Peyer's patch (tissue), 4 donors: ENCODE measurements at regions not wholly inside any gene's neighbourhood (a gene's known extent, or its start where the extent isn't known, plus 50 kb on each side); places are given as distances from the start of the nearest gene placed in this dataset.

ENCODE experiments used
- DNase-seq, 3 donors: peaks; one replicate each; pipeline ENCODE4 v3.0.0-alpha.2; 2017 to 2019
- H3K27ac ChIP-seq, 4 donors: fragments of 200-600 bp; sonication (generic); one replicate each; pipeline ENCODE4 v1.5.1; 2016 to 2019
- H3K27me3 ChIP-seq, 2 donors: fragments of 200-600 bp; sonication (generic); one replicate each; pipeline ENCODE4 v1.5.1; 2019
- H3K36me3 ChIP-seq, 3 donors: fragments of 200-600 bp; sonication (generic); one replicate each; pipeline ENCODE4 v1.5.1; 2016 to 2019
- H3K4me1 ChIP-seq, 4 donors: fragments of 200-600 bp; sonication (generic); one replicate each; pipeline ENCODE4 v1.5.1; 2016 to 2019
- H3K4me3 ChIP-seq, 4 donors: fragments of 200-600 bp; sonication (generic); 1 replicate in 3 of 4; 2 replicates in 1 of 4; pipeline ENCODE4 v1.5.1; 2016 to 2019; ENCODE audit warnings: mild to moderate bottlenecking in 1 of 4
- H3K9me3 ChIP-seq, 4 donors: fragments of 200-600 bp; sonication (generic); one replicate each; pipeline ENCODE4 v1.5.1; 2016 to 2019; ENCODE audit warnings: mild to moderate bottlenecking in 1 of 4
- POLR2A ChIP-seq, 2 donors: fragments of 450-650 bp; IDR thresholded peaks; one replicate each; pipeline ENCODE4 v1.5.1; 2017; ENCODE audit warnings: antibody characterized with exemption in 2 of 2, mild to moderate bottlenecking in 2 of 2, moderate library complexity in 2 of 2
- TF ChIP-seq, protein P1 (sequence below), 6 experiments: fragments of 450-650 bp in 4 of 6; fragments of 200-600 bp in 2 of 6; sonication (generic) in 1 of 6; IDR thresholded peaks; one replicate each; pipeline ENCODE4 v1.5.1; 2017 to 2019; ENCODE audit warnings: antibody characterized with exemption in 6 of 6, mild to moderate bottlenecking in 3 of 6, moderate library complexity in 1 of 6

DNA sequence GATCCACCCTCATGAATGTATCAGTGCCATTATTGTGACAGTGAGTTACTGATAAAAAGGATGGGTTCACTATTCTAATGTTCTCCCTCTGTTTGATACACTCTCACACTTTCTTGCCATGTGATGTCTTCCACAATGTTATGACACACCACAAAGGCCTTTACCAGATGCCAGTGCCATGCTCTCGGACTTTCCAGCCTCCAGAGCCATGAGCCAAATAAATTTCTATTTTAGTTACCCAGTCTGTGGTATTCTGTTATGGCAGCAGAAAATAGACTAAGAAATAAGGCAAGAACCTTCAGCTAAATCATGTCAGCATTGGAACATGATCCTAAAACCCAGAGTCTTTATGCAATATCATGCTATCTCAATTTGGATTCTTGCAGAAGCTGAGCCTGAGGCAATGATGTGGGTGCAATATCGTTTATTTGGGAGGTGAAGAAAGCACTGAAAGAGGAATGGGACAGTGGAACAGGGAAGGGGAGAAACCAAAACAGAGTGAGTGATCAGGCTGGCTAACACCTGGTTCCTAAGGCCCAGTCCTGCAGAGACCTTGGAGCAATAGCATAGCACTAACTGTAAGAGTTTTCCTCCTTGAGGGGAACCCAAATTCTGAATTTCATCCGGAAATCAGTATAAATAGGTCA lies 130.4 kb upstream of the LRFN2 start:
- TF ChIP-seq, protein P1, sequence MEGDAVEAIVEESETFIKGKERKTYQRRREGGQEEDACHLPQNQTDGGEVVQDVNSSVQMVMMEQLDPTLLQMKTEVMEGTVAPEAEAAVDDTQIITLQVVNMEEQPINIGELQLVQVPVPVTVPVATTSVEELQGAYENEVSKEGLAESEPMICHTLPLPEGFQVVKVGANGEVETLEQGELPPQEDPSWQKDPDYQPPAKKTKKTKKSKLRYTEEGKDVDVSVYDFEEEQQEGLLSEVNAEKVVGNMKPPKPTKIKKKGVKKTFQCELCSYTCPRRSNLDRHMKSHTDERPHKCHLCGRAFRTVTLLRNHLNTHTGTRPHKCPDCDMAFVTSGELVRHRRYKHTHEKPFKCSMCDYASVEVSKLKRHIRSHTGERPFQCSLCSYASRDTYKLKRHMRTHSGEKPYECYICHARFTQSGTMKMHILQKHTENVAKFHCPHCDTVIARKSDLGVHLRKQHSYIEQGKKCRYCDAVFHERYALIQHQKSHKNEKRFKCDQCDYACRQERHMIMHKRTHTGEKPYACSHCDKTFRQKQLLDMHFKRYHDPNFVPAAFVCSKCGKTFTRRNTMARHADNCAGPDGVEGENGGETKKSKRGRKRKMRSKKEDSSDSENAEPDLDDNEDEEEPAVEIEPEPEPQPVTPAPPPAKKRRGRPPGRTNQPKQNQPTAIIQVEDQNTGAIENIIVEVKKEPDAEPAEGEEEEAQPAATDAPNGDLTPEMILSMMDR (IDR thresholded peaks at IDR 0.05), result no peak
- no peak for TF ChIP-seq POLR2A (IDR thresholded peaks at IDR 0.05)
- Histone ChIP-seq H3K27ac (no peak overlapping the region), H3K4me3 (no peak overlapping the region), H3K9me3 (no peaks in the 10 kb centered on the region), H3K36me3 (no peaks in the 10 kb centered on the region), H3K27me3 (no peaks in the 10 kb centered on the region), H3K4me1 (peaks cover 0 to 19% (median 0%) of the 10 kb centered on the region in 4 donors)
- DNase-seq, result no peak

DNA sequence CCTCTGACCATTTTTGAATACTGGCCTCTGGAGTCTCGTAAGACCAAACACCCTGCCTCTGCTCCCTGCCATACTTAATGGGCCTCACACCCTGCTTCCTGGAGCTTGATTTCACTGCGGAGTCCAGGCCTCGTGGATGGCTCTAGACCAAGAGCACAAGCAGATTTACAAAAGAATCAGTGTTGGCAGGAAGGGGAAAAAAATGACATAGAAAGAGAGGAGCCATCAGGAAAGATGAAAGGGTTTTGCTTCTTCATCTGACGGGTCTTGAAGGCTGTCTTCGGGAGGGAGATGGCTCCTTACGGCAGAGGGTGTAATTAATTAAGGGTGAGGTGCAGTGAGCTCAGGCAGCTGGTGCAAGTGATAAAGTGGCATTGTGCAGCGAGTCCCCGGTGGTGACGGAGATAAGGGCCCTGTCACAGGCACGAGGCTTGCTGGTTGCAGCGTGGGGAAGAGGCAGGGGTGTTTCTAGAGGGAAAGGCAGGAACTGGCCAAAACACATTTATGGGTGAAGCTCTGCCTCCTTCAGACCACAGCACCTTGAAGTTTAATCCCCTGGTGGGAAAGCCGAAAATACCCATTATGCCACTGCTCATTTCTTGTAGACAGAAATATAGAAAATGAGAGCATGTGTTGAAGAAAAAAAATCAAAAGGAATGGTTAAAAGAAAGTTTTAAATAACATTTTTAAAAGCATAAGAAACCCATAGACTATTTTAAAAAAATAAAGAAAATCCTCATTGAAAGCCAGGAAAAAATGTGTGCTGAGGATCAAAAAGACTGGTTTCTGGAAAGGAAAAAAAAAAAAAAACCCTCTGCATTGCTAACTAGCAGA lies 128.6 kb upstream of the LRFN2 start:
- Histone ChIP-seq H3K4me1 (peaks cover 0 to 18% (median 0%) of the 10 kb centered on the region in 4 donors), H3K27ac (peak overlapping the region in 2 of 4 donors; percentile 28 to 57), H3K27me3 (no peaks in the 10 kb centered on the region), H3K36me3 (no peaks in the 10 kb centered on the region), H3K4me3 (no peak overlapping the region), H3K9me3 (no peaks in the 10 kb centered on the region)
- no peak for DNase-seq
- TF ChIP-seq POLR2A (IDR thresholded peaks at IDR 0.05), result no peak
- TF ChIP-seq, protein P1 (IDR thresholded peaks at IDR 0.05), result no peak

DNA sequence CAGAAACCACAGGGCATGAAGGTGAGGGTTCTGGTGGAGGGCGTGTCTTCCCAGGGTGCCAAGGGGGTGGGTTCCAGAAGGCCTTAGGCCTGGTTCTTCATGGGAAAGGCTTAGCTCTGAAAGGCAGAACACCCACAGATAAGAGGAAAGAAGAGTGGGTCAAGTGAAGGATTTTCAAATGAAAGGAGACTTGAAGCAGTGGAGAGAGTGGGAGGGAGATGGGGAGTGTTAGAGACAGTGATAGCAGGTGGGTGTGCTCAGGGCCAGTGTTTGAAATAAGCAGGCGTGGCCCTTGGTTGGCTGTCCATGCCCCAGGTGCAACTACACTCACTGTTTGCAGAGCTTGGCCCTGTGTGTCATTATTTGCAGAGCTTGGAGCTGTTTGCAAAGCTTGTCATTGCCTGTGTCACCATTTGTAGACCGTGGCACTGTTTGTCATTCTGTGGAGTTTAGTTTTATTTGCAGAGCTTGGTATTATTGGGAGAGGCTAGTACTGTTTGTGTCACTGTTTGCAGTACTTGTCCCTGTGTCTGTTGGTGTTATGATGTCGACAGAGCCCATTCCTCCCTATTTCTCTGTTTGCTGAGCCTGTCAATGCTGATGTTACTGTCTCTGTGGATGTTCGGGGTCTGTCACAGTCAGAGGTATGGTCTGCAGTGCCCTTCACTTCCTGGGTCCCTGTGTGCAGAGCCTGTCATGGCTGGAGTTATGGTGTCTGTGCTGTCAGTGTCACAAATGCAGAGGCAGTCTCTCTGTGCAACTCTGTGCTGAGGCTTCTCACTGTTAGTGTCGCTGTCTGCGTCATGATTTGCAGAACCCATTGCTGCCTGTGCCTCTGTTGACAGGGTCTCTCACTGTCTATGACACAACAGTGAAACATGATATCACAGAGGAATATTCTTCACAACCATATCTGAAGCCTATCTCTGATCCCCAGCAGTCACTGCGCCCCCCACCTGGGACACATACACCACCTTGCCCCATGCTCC lies 127.7 kb upstream of the LRFN2 start:
- no peak for TF ChIP-seq POLR2A (IDR thresholded peaks at IDR 0.05)
- TF ChIP-seq, protein P1 (IDR thresholded peaks at IDR 0.05), result no peak
- H3K9me3 ChIP-seq, result no peaks in the 10 kb centered on the region
- H3K27ac ChIP-seq, result peak overlapping the region in 2 of 4 donors; percentile 28 to 57
- no peaks in the 10 kb centered on the region for H3K36me3 ChIP-seq
- H3K27me3 ChIP-seq, result no peaks in the 10 kb centered on the region
- DNase-seq, result peak in 1 of 3 donors; percentile 51
- H3K4me1 ChIP-seq, result peaks cover 0 to 9% (median 0%) of the 10 kb centered on the region in 4 donors
- no peak overlapping the region for H3K4me3 ChIP-seq

DNA sequence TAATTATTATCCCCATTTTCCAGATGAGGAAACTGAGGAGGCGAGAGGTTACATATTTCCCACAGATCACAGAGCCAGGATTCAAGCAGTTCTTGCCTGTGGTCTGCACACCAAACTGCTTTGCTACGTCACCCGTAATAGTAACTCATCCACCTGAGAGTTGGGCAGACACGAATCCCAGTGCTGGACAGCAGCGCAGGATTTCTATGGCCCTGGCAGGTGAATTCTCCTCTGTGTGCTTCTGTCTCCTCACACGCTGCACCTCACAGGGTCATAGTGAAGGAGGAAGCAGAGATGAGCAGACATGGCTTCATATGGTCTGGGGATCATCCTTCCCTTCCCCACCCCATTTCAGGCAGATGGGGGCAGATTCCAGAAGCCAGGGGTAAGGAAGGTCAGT lies 127.0 kb upstream of the LRFN2 start:
- H3K4me1 ChIP-seq, result peaks cover 0 to 2% (median 0%) of the 10 kb centered on the region in 4 donors
- no peaks in the 10 kb centered on the region for H3K27me3 ChIP-seq
- no peak overlapping the region for H3K27ac ChIP-seq
- H3K4me3 ChIP-seq, result no peak overlapping the region
- H3K9me3 ChIP-seq, result no peaks in the 10 kb centered on the region
- DNase-seq, result no peak
- TF ChIP-seq POLR2A (IDR thresholded peaks at IDR 0.05), result no peak
- TF ChIP-seq, protein P1 (IDR thresholded peaks at IDR 0.05), result no peak
- no peaks in the 10 kb centered on the region for H3K36me3 ChIP-seq

DNA sequence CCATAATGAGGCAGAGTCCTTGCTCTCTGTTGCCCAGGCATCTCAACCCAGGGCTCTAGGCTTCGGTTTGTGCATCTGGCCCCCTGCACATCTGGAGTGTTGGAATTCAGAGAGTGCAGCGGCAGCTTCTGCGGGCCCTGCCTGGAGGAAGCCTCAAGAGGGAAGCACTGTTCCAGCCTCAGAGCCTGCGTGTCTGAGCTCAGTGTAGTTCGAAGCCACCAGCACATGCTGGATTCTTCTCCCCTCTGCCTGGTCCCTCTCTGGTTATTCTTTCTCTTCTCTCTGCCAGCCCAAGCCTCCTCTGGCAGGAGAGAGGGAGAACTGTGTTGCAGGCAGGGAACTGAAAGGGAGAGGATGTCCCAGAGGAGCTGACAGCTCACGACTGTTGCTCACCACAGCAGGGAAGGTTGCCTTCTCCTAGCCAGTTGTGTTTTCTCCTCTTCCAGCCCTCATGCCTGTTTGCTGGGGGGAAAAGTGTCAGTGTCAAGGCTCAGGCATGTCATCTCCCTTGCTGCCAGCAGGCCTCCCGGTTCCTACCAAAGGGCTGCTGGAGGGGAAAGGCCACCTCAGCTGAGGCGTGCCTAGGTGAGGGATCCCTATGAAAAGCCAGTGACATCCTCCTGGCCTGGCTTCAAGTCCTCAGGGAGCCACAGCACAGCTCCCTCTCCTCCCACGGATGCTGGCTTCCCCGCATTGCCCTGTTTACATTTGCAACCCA lies 126.0 kb upstream of the LRFN2 start:
- Histone ChIP-seq H3K4me3 (no peak overlapping the region), H3K27me3 (no peaks in the 10 kb centered on the region), H3K4me1 (no peaks in the 10 kb centered on the region), H3K27ac (no peak overlapping the region), H3K9me3 (no peaks in the 10 kb centered on the region), H3K36me3 (no peaks in the 10 kb centered on the region)
- DNase-seq, result no peak
- TF ChIP-seq POLR2A (IDR thresholded peaks at IDR 0.05), result no peak
- TF ChIP-seq, protein P1 (IDR thresholded peaks at IDR 0.05), result no peak
